H9 (cell line): ENCODE measurements at regions not wholly inside any gene's neighbourhood (a gene's known extent, or its start where the extent isn't known, plus 50 kb on each side); places are given as distances from the start of the nearest gene placed in this dataset.

Experiments used
- DNase-seq: peaks from one replicate; pipeline ENCODE4 v3.0.0-alpha.2; 2017
- H2AFZ ChIP-seq: one replicate; pipeline ENCODE4 v1.6.1; 2013; ENCODE audit warnings: mild to moderate bottlenecking, low read length, control low read depth, moderate library complexity
- H2AK5ac ChIP-seq: 2 replicates; pipeline ENCODE4 v1.6.1; 2013; ENCODE audit warnings: low read length, control low read depth, mixed read lengths; ENCODE audit not compliant: insufficient read length
- H2BK120ac ChIP-seq: one replicate; pipeline ENCODE4 v1.6.1; 2013; ENCODE audit warnings: low read depth, mild to moderate bottlenecking, low read length, control low read depth, inconsistent platforms; ENCODE audit not compliant: poor library complexity, severe bottlenecking
- H2BK12ac ChIP-seq: 2 replicates; pipeline ENCODE4 v1.6.1; 2013; ENCODE audit warnings: low read length, control low read depth, mixed read lengths, low read depth; ENCODE audit not compliant: insufficient read length
- H2BK15ac ChIP-seq: 2 replicates; pipeline ENCODE4 v1.6.1; 2013; ENCODE audit warnings: low read depth, low read length, control low read depth
- H2BK20ac ChIP-seq: one replicate; pipeline ENCODE4 v1.6.1; 2013; ENCODE audit warnings: low read depth, mild to moderate bottlenecking, low read length, control low read depth, inconsistent platforms; ENCODE audit not compliant: poor library complexity, severe bottlenecking
- H2BK5ac ChIP-seq: 2 replicates; pipeline ENCODE4 v1.6.1; 2013; ENCODE audit warnings: low read length, control low read depth, mixed read lengths; ENCODE audit not compliant: insufficient read length
- H3K14ac ChIP-seq: 2 replicates; pipeline ENCODE4 v1.6.1; 2013; ENCODE audit warnings: low read length, control low read depth; ENCODE audit not compliant: insufficient read depth
- H3K18ac ChIP-seq: 2 replicates; pipeline ENCODE4 v1.6.1; 2013; ENCODE audit warnings: low read depth, mild to moderate bottlenecking, mixed read lengths, low read length, control low read depth; ENCODE audit not compliant: insufficient read length
- H3K23ac ChIP-seq: 2 replicates; pipeline ENCODE4 v1.6.1; 2013; ENCODE audit warnings: low read length, control low read depth, mixed read lengths, low read depth; ENCODE audit not compliant: insufficient read length
- H3K23me2 ChIP-seq: 2 replicates; pipeline ENCODE4 v1.6.1; 2013; ENCODE audit warnings: low read depth, mild to moderate bottlenecking, mixed read lengths, low read length, control low read depth; ENCODE audit not compliant: insufficient read length, poor library complexity, severe bottlenecking
- H3K27ac ChIP-seq: 2 replicates; pipeline ENCODE4 v1.5.1; 2013; ENCODE audit warnings: low read length, control low read depth, mixed read lengths, low read depth; ENCODE audit not compliant: insufficient read length
- H3K27me3 ChIP-seq: 2 replicates; pipeline ENCODE4 v1.6.1; 2013; ENCODE audit warnings: low read length, control low read depth, inconsistent platforms; ENCODE audit not compliant: insufficient read depth
- H3K4ac ChIP-seq: 2 replicates; pipeline ENCODE4 v1.6.1; 2013; ENCODE audit warnings: low read depth, mild to moderate bottlenecking, control low read depth, inconsistent platforms, low read length, moderate library complexity
- H3K4me1 ChIP-seq: 2 replicates; pipeline ENCODE4 v1.6.1; 2013; ENCODE audit warnings: low read length, control low read depth, inconsistent platforms; ENCODE audit not compliant: insufficient read depth
- H3K4me2 ChIP-seq: 2 replicates; pipeline ENCODE4 v1.6.1; 2013; ENCODE audit warnings: low read length, control low read depth, mixed read lengths; ENCODE audit not compliant: insufficient read length, insufficient read depth
- H3K56ac ChIP-seq: 2 replicates; pipeline ENCODE4 v1.6.1; 2013; ENCODE audit warnings: low read depth, mild to moderate bottlenecking, mixed read lengths, low read length, control low read depth; ENCODE audit not compliant: insufficient read length
- H3K79me1 ChIP-seq: 2 replicates; pipeline ENCODE4 v1.6.1; 2013; ENCODE audit warnings: low read depth, mild to moderate bottlenecking, moderate library complexity, low read length, control low read depth, inconsistent platforms; ENCODE audit not compliant: insufficient read depth, poor library complexity, severe bottlenecking
- H3K79me2 ChIP-seq: 2 replicates; pipeline ENCODE4 v1.6.1; 2013; ENCODE audit warnings: low read length, control low read depth, inconsistent platforms; ENCODE audit not compliant: insufficient read depth
- H3K9ac ChIP-seq: 2 replicates; pipeline ENCODE4 v1.6.1; 2013; ENCODE audit warnings: low read length, control low read depth, mixed read lengths; ENCODE audit not compliant: insufficient read length; ENCODE audit errors: extremely low read depth
- H3K9me3 ChIP-seq: one replicate; pipeline ENCODE4 v1.6.1; 2013; ENCODE audit warnings: low read depth, low read length, inconsistent platforms; ENCODE audit not compliant: control insufficient read depth
- H3T11ph ChIP-seq: one replicate; pipeline ENCODE4 v1.6.1; 2013; ENCODE audit warnings: mild to moderate bottlenecking, low read length, control low read depth, inconsistent platforms
- H4K20me1 ChIP-seq: one replicate; pipeline ENCODE4 v1.6.1; 2013; ENCODE audit not compliant: control insufficient read depth, insufficient read length, insufficient read depth
- H4K5ac ChIP-seq: 2 replicates; pipeline ENCODE4 v1.6.1; 2013; ENCODE audit warnings: low read depth, mild to moderate bottlenecking, mixed read lengths, low read length, control low read depth; ENCODE audit not compliant: insufficient read length
- H4K8ac ChIP-seq: replicated peaks from 2 replicates; pipeline ENCODE4 v1.6.1; 2013; ENCODE audit warnings: low read length, control low read depth, mixed read lengths, low read depth; ENCODE audit not compliant: insufficient read length
- H4K91ac ChIP-seq: 2 replicates; pipeline ENCODE4 v1.6.1; 2013; ENCODE audit warnings: low read depth, mild to moderate bottlenecking, moderate library complexity, mixed read lengths, low read length, control low read depth; ENCODE audit not compliant: insufficient read length
- H3K27ac Mint-ChIP-seq, 3 experiments: 2 replicates in 2 of 3; 3 replicates in 1 of 3; pipeline ENCODE4 v1.8.0; 2020 to 2021; ENCODE audit warnings: mixed read lengths in 3 of 3, mild to moderate bottlenecking in 1 of 3, moderate library complexity in 1 of 3
- H3K27me3 Mint-ChIP-seq: 2 replicates; pipeline ENCODE4 v1.8.0; 2021; ENCODE audit warnings: low read depth, mild to moderate bottlenecking, moderate library complexity, mixed read lengths
- H3K36me3 Mint-ChIP-seq, 3 experiments: 2 replicates in 2 of 3; 3 replicates in 1 of 3; pipeline ENCODE4 v1.8.0; 2020 to 2021; ENCODE audit warnings: low read depth in 3 of 3, mixed read lengths in 3 of 3; ENCODE audit not compliant: insufficient read depth in 1 of 3
- H3K4me1 Mint-ChIP-seq, 2 experiments: 2 replicates each; pipeline ENCODE4 v1.8.0; 2020; ENCODE audit warnings: mixed read lengths in 2 of 2
- H3K4me3 Mint-ChIP-seq, 2 experiments: 2 replicates in 1 of 2; 3 replicates in 1 of 2; pipeline ENCODE4 v1.8.0; 2020 to 2021; ENCODE audit warnings: mild to moderate bottlenecking in 2 of 2, mixed read lengths in 2 of 2, moderate library complexity in 1 of 2
- H3K9me3 Mint-ChIP-seq, 2 experiments: 2 replicates in 1 of 2; 3 replicates in 1 of 2; pipeline ENCODE4 v1.8.0; 2020; ENCODE audit warnings: mild to moderate bottlenecking in 2 of 2, mixed read lengths in 2 of 2, moderate library complexity in 1 of 2
- WGBS: extraction: QIAGEN DNeasy Blood & Tissue Kit; methylation state at CpG from one replicate; pipeline ENCODE4 v1.1.7; 2013; ENCODE audit warnings: missing lambda C conversion rate, low lambda C conversion rate, mixed read lengths; ENCODE audit not compliant: insufficient read length; ENCODE audit errors: extremely low coverage; 5-methylcytosine and 5-hydroxymethylcytosine counted together
- TF ChIP-seq, protein P1 (sequence below): fragments of 200-600 bp; sonication (generic); conservative IDR thresholded peaks from 3 replicates; pipeline ENCODE4 v1.8.0; 2021; ENCODE audit warnings: antibody characterized with exemption, mild to moderate bottlenecking

DNA sequence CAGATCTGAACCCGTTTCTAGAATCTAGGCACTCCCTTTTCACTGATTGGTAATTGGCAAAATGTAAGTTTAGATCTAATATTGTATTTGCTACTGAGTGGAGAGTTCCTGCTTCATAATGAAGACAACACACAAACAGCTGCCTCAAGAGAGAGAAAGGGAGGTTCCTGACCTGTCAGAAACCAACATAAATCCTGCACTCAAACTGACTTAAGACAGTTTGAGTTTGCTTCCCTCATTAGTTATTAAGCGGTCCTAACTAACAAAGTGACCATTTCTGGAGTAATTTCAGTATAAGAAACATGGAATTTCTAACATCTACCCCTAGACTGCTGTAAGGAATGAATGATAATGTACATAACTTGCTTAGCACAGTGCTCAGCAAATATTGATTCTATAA lies 191.2 kb downstream of the METTL4 start:
- no CpG with 5 or more reads among the region's 2 CpGs for WGBS
- H2BK15ac ChIP-seq = no peak overlapping the region
- H2BK5ac ChIP-seq = no peak overlapping the region
- TF ChIP-seq, protein P1, sequence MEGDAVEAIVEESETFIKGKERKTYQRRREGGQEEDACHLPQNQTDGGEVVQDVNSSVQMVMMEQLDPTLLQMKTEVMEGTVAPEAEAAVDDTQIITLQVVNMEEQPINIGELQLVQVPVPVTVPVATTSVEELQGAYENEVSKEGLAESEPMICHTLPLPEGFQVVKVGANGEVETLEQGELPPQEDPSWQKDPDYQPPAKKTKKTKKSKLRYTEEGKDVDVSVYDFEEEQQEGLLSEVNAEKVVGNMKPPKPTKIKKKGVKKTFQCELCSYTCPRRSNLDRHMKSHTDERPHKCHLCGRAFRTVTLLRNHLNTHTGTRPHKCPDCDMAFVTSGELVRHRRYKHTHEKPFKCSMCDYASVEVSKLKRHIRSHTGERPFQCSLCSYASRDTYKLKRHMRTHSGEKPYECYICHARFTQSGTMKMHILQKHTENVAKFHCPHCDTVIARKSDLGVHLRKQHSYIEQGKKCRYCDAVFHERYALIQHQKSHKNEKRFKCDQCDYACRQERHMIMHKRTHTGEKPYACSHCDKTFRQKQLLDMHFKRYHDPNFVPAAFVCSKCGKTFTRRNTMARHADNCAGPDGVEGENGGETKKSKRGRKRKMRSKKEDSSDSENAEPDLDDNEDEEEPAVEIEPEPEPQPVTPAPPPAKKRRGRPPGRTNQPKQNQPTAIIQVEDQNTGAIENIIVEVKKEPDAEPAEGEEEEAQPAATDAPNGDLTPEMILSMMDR = no peak
- no peak overlapping the region; a peak in 1 of 7 replicates for H3K27ac Mint-ChIP-seq
- no peak overlapping the region for H3K4me3 Mint-ChIP-seq
- no peaks in the 10 kb centered on the region for H3K36me3 Mint-ChIP-seq
- H4K91ac ChIP-seq = no peak overlapping the region
- H4K8ac ChIP-seq = no peak overlapping the region
- no peak overlapping the region for H2BK12ac ChIP-seq
- no peak overlapping the region for H3K4ac ChIP-seq
- no peak overlapping the region for H3K18ac ChIP-seq
- H3K4me1 ChIP-seq = no peaks in the 10 kb centered on the region
- H3K79me1 ChIP-seq = no peaks in the 10 kb centered on the region
- no peak overlapping the region for H4K5ac ChIP-seq
- H3K23me2 ChIP-seq = no peaks in the 10 kb centered on the region
- H3K4me2 ChIP-seq = no peak overlapping the region
- H3K9ac ChIP-seq = no peak overlapping the region
- no peaks in the 10 kb centered on the region for H3K9me3 ChIP-seq
- no peak overlapping the region for H3K27ac ChIP-seq
- H3K14ac ChIP-seq = no peak overlapping the region
- no peak overlapping the region for H2AFZ ChIP-seq
- H2BK20ac ChIP-seq = no peak overlapping the region
- peaks cover 0 to under 1% of the 10 kb centered on the region in 2 experiments; a peak in 1 of 4 replicates for H3K4me1 Mint-ChIP-seq
- H3K79me2 ChIP-seq = no peaks in the 10 kb centered on the region
- H2AK5ac ChIP-seq = no peak overlapping the region
- H3K27me3 ChIP-seq = no peaks in the 10 kb centered on the region
- no peaks in the 10 kb centered on the region for H4K20me1 ChIP-seq
- no peak overlapping the region for H3K56ac ChIP-seq
- no peak overlapping the region for H3T11ph ChIP-seq
- no peaks in the 10 kb centered on the region; a peak in 1 of 5 replicates for H3K9me3 Mint-ChIP-seq
- H2BK120ac ChIP-seq = no peak overlapping the region
- no peaks in the 10 kb centered on the region for H3K27me3 Mint-ChIP-seq
- no peak for DNase-seq
- H3K23ac ChIP-seq = no peak overlapping the region
